HG03064 (cell line): ENCODE measurements at regions not wholly inside any gene's neighbourhood (a gene's known extent, or its start where the extent isn't known, plus 50 kb on each side); places are given as distances from the start of the nearest gene placed in this dataset.

ENCODE experiments used
- ATAC-seq: cut with Tn5 transposase; IDR thresholded peaks from one replicate; pipeline ENCODE4 v1.9.1; 2021; ENCODE audit warnings: low read depth; ENCODE audit not compliant: unreplicated experiment

- no peak for ATAC-seq
Measured at GRCh38 chr10:44843484-44843883, 67.7 kb upstream of the TMEM72 start.

DNA sequence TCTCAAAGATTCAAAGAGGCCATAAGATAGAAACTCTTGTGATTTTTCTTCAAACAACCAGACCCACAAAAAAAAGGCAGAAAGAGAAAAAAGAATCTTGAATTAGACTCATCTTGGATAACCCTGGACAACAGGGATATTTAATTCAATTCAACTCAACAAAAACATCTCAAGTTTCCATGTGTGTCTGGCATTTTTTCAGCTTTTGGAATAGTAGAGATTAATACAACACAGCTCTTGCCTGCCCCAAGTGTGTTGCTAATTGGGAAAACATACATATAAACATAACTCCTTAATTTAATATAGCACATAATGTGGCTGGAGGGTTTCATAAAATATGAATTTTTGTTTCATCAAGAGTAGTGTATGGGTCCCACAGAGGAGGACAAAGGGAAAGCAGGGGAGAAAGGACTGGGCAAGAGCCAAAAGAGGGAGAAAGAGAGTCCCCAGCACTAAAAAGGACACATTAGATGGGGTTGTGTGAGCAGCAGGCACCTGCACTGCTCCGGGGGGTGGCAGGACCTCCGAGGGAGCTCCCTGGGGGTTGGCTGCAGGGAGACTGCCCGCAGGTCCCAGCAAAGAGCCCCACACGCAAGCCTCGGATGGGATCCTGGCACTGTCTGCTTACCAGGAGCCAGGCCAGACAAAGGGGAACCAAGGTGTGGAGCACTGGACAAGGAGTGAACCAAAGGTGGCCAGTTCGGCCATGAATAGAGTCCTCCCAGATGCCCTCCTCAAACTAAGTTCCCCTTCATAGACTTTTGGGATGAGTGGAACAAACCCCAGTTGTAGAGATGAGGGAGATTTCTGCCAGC lies 65.6 kb upstream of the TMEM72 start:
- no peak for ATAC-seq

DNA sequence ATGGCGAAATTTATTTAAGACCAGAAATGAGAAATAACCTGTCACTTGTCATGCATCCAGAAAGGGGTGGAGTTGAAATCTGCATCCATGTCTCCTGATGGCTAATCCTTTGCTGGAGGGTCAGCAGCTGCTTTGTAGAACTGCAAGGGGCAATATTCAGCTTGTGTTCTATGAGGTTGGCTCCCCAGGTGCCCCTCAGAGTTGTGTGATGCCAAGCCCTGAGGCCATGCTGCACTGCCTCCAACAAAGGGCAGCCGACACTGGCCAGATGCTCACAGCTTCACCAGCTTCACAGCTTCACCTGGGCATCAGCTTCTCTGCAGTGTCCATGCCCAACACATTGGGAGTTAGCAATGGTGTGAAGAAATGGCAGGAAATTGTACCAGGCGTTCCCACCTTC lies 64.0 kb upstream of the TMEM72 start:
- ATAC-seq = no peak

DNA sequence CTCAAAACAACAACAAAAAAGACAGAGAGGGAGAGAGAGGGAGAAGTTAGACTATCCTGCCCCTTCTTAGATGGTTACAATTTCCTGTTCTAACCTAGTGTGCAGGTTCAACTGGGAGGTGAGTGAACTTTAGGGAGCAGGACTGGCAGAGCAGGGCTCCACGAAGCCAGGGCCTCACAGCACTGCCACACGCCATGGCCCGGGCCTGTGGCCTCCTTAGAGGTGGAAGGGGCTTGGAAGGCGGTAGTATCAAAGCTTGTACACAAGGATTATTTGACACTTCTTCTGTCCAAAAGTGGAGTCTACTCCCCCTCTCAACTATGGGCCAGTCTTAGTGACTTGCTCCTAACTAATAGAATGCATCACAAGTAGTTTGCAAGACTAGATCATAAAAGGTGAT lies 62.9 kb upstream of the TMEM72 start:
- no peak for ATAC-seq

DNA sequence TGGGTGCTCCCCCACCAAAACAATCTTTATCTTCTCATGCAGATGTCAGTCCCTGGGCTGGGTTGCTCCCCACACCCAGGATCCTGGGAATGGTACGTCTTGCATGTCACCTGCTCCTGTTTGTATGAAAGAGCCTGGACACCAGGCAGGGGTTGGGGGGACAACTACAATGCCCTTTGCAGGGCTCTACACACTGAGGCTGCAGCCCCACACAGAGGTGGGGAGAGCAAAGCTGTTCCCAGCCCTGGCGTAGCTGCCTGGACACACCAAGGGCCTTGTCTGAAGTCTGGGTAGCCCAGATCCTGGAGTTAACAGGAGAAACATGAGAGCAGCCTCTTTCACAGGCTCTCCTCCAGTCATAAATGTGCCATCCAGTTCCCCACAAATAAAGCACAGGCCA lies 61.2 kb upstream of the TMEM72 start:
- no peak for ATAC-seq

- ATAC-seq = no peak
Measured at GRCh38 chr10:44850356-44850934, 60.7 kb upstream of the TMEM72 start.

- ATAC-seq = no peak
Measured at GRCh38 chr10:44851413-44851812, 59.7 kb upstream of the TMEM72 start.

DNA sequence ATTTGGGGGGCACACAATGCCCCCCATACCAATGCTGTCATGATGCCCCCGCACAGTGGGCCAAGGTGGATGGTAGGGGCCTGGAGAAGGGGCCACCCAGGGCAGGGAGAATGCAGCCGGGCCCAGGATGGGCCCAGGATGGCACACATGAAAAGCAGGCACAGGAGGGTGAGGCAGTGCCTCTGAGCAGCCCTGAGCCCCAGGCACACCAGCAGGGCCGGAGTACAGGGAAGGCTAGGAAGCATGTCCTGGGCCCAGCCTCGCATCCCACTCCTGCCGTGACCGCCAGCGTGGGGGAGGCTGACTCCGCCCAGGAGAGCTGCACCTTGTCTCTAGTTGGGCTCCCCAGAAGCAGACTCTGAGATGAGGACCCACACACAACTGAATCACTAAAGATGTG lies 59.3 kb upstream of the TMEM72 start:
- no peak for ATAC-seq

DNA sequence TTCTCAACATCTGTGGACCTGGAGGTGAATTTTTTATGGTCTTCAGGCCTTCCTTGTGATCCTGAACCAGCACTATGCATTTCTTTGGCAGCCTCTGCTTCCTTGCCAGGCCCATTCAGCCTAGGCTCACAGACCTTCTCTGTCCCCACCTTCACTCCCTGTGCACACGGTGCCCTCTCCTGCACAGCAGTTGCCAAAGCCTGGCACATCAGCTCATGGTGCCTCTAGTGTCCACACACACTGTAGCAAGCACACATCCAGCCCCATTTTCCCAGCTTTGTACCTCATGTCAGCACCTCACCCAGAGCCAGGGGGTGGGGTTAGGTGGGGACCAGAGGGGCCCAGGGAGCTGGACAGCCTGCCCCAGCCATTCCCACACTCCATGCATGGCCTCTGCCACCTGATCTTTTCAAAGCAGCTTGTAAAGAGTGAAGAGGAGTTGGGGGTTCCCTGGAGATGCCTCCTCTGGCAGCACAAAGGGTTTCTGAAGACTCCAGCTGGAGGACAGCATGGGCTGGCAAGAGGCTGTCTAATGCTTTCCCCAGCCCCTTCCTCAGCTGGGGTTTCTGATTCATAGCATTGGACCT lies 57.9 kb upstream of the TMEM72 start:
- ATAC-seq = no peak

GRCh38 chr10:44853796-44854195 lies 57.3 kb upstream of the TMEM72 start:
- no peak for ATAC-seq

DNA sequence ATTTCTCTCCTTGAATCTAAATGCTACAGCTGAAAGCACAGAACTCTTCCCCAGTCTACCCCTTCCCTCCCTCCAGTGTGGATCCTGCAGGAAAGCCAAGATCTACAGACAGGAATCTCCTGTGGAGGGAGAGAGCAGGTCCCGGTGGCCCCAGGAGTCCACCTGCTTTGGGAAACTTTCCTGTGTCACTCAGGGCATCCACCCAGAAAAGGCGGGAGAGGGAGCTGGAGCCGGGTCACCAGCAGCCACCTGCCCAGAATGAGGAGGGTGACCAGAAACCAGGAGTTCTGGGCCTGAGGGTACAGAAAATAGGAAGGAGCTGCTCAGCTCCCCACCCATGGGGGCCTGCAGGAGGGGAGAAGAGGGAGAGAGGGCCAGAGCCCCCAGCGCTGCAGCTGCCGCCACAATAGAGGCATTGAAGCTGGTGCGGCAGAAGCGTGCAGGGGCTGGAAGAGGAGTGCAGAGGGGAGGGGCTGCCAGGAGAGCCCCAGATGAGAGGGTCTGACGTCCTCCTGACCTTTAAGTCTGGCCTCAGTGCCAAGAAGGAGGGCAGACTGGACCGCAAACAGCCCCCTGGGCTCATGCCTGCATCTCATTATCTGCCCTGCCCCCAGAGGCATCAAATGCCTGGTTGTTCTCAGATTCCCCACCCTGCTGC lies 56.3 kb upstream of the TMEM72 start:
- no peak for ATAC-seq

GRCh38 chr10:44856696-44857095 lies 54.4 kb upstream of the TMEM72 start:
- no peak for ATAC-seq

DNA sequence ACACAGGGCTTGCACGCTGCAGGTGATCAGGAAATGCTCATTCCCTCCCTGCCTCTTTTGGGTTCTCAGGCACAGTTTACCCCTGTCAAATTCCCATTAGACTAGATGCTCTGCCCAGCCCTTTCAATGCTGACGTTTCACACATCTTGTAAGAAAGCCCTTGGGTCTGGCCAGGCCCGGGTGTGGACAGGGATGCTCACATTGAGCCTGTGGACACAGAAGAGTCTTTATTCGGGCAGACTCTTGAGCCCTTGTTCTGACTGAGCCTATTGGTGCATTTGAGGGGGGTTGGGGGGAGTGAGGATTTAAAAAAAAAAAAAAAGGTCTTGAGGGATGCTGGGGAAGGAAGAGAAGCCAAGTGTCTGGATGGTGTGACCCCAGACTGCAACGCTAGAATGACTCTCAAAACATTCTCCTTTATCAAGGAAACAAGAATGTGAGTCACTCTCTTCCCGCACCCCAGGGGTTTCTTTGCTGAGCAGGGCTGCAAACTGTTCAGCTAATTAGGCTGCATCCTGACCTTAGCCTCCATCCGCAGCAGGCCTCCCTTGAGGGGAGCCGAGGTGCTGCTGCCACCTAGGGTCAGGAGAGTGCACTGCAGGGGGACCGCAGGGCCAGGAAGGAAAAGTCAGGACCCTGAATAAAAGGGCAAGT lies 53.6 kb upstream of the TMEM72 start:
- peak; percentile 62 for ATAC-seq

DNA sequence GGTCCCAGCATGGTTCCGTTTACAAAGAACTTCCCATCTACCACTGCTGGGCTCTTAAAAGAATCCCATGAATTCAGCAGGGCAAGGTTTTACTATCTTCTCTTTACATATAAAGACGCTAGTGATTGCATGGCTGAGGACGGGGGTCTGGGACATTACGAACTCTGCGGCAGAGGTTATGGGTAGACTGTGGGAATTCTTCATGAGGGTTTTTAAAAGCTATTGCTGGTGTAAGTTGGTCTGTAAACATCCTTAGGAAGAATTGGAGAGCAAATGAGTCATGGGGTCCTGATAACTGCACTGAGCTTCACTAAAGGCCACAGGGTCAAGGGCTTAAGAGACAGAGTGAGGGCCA lies 53.1 kb upstream of the TMEM72 start:
- no peak for ATAC-seq

- no peak for ATAC-seq
Measured at GRCh38 chr10:44858988-44859387, 52.1 kb upstream of the TMEM72 start.

DNA sequence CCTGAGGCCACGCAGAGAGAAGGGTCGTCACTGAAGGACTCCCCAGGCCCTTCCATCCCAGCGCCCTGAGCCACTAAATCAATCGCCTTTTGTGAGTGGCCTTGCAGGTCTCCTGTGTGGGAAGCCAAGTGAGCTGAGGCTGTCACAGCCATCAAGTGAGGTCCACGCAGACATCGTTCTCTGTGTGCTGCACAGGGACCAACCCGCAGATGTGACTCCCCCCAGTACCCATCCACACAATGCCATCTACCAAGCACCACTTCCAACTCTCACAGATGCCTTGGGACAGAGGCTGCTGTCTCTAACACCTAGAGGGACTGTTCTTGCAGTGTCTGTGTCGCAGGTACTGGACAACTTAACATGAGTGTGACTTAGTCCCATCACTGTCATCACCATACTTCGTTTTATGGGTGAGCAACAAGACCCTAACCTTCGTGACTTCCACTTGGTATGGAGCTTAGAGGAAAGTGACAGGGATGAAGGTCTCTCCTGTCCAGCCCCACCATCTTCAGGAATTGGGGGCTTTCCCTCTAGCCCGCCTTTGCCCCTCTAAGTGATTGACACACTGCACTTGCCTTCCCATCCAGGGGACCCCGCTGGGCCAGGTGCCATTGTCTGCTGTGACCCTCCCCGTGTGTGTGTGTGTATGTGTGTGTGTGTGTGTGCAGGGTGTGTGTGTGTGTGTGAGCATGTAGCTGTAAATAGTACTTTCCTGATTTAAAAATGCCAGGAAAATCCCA lies 51.4 kb upstream of the TMEM72 start:
- ATAC-seq = no peak

GRCh38 chr10:44860811-44861736 lies 50.1 kb upstream of the TMEM72 start:
- no peak for ATAC-seq
